WTC11 (cell line): ENCODE measurements at regions not wholly inside any gene's neighbourhood (a gene's known extent, or its start where the extent isn't known, plus 50 kb on each side); places are given as distances from the start of the nearest gene placed in this dataset.

Experiments
- ATAC-seq: fragments of 200-7000 bp; cut with Tn5 transposase; 2 replicates; pipeline ENCODE4 v1.10.0; 2021; ENCODE audit warnings: mild to moderate bottlenecking, moderate library complexity
- CTCF ChIA-PET: fragments of 300-600 bp; sonication (Branson Sonifier 250); formaldehyde crosslinking; loops from one replicate; lab custom pipeline; 2021; ENCODE audit warnings: antibody characterized with exemption; lab: Charles Lee
- POLR2A ChIA-PET: fragments of 350-600 bp; sonication (Branson Sonifier 250); formaldehyde crosslinking; loops from one replicate; lab custom pipeline; 2021; ENCODE audit warnings: antibody characterized with exemption; lab: Charles Lee
- DNase-seq: peaks from one replicate; pipeline ENCODE4 v3.0.0; 2021; ENCODE audit warnings: low spot score
- H3K27ac Mint-ChIP-seq: 2 replicates; pipeline ENCODE4 v1.8.0; 2021; ENCODE audit warnings: mixed read lengths
- H3K27me3 Mint-ChIP-seq: 2 replicates; pipeline ENCODE4 v1.8.0; 2021; ENCODE audit warnings: low read depth, mild to moderate bottlenecking, moderate library complexity, mixed read lengths
- H3K36me3 Mint-ChIP-seq: 2 replicates; pipeline ENCODE4 v1.8.0; 2021; ENCODE audit warnings: mixed read lengths
- H3K4me1 Mint-ChIP-seq: 2 replicates; pipeline ENCODE4 v1.8.0; 2022; ENCODE audit warnings: mixed read lengths
- H3K4me3 Mint-ChIP-seq: 2 replicates; pipeline ENCODE4 v1.8.0; 2021; ENCODE audit warnings: mild to moderate bottlenecking, moderate library complexity, mixed read lengths
- H3K9me3 Mint-ChIP-seq: 2 replicates; pipeline ENCODE4 v1.8.0; 2021; ENCODE audit warnings: mixed read lengths
- AR ChIP-seq: fragments of 250-450 bp; sonication (Bioruptor Pico); IDR thresholded peaks from 2 replicates; pipeline ENCODE4 v1.9.0; 2021; ENCODE audit warnings: mild to moderate bottlenecking
- ATF2 ChIP-seq: sonication (generic); formaldehyde crosslinking; IDR thresholded peaks from 2 replicates; pipeline ENCODE4 v1.8.1; 2022; ENCODE audit warnings: low read depth, missing genetic modification reagents, borderline replicate concordance
- CBFB ChIP-seq: sonication (generic); formaldehyde crosslinking; IDR thresholded peaks from 2 replicates; pipeline ENCODE4 v1.8.1; 2022; ENCODE audit warnings: mild to moderate bottlenecking, low read depth, missing genetic modification reagents
- CDX4 ChIP-seq: fragments of 250-450 bp; sonication (Bioruptor Pico); IDR thresholded peaks from 2 replicates; pipeline ENCODE4 v1.9.0; 2021; ENCODE audit warnings: moderate library complexity, mild to moderate bottlenecking, inconsistent platforms, borderline replicate concordance
- CTCF ChIP-seq: fragments of 200-600 bp; IDR thresholded peaks from 2 replicates; pipeline ENCODE4 v1.8.0; 2022; ENCODE audit warnings: antibody characterized with exemption
- ELF4 ChIP-seq: sonication (generic); formaldehyde crosslinking; IDR thresholded peaks from 2 replicates; pipeline ENCODE4 v1.8.1; 2022; ENCODE audit warnings: low read depth, mild to moderate bottlenecking, moderate library complexity, missing genetic modification reagents
- ERG ChIP-seq: fragments of 250-450 bp; sonication (Bioruptor Pico); IDR thresholded peaks from 2 replicates; pipeline ENCODE4 v1.8.0; 2021; ENCODE audit warnings: mild to moderate bottlenecking
- ESRRA ChIP-seq: sonication (generic); formaldehyde crosslinking; IDR thresholded peaks from 2 replicates; pipeline ENCODE4 v1.8.1; 2022; ENCODE audit warnings: mild to moderate bottlenecking, missing genetic modification reagents, borderline replicate concordance
- FOXP1 ChIP-seq: sonication (generic); formaldehyde crosslinking; IDR thresholded peaks from 2 replicates; pipeline ENCODE4 v1.8.0; 2022; ENCODE audit warnings: missing genetic modification reagents, mild to moderate bottlenecking, moderate library complexity, borderline replicate concordance
- GABPB1 ChIP-seq: sonication (generic); formaldehyde crosslinking; IDR thresholded peaks from 2 replicates; pipeline ENCODE4 v1.8.1; 2023; ENCODE audit warnings: mild to moderate bottlenecking, missing genetic modification reagents
- IRF1 ChIP-seq: sonication (generic); formaldehyde crosslinking; IDR thresholded peaks from 2 replicates; pipeline ENCODE4 v1.8.0; 2023; ENCODE audit warnings: missing genetic modification reagents
- MYBL2 ChIP-seq: sonication (generic); formaldehyde crosslinking; IDR thresholded peaks from 2 replicates; pipeline ENCODE4 v1.8.1; 2023; ENCODE audit warnings: mild to moderate bottlenecking, moderate library complexity, missing genetic modification reagents
- NFATC4 ChIP-seq: fragments of 250-450 bp; sonication (Bioruptor Pico); IDR thresholded peaks from 2 replicates; pipeline ENCODE4 v1.9.0; 2021; ENCODE audit warnings: mild to moderate bottlenecking
- NR2C2 ChIP-seq: sonication (generic); formaldehyde crosslinking; IDR thresholded peaks from 2 replicates; pipeline ENCODE4 v1.8.0; 2022; ENCODE audit warnings: mild to moderate bottlenecking, missing genetic modification reagents
- PRRX2 ChIP-seq: fragments of 250-450 bp; sonication (Bioruptor Pico); IDR thresholded peaks from 2 replicates; pipeline ENCODE4 v1.8.0; 2021; ENCODE audit warnings: mild to moderate bottlenecking
- RORB ChIP-seq: fragments of 250-450 bp; sonication (Bioruptor Pico); IDR thresholded peaks from 2 replicates; pipeline ENCODE4 v1.9.0; 2021; ENCODE audit warnings: mild to moderate bottlenecking
- ZNF138 ChIP-seq: sonication (generic); formaldehyde crosslinking; conservative IDR thresholded peaks from 2 replicates; pipeline ENCODE4 v1.8.1; 2022; ENCODE audit warnings: mild to moderate bottlenecking, moderate library complexity, missing genetic modification reagents
- ZNF263 ChIP-seq: sonication (generic); formaldehyde crosslinking; IDR thresholded peaks from 2 replicates; pipeline ENCODE4 v1.8.1; 2022; ENCODE audit warnings: low read depth, mild to moderate bottlenecking, moderate library complexity, missing genetic modification reagents
- ZNF317 ChIP-seq: sonication (generic); formaldehyde crosslinking; IDR thresholded peaks from 2 replicates; pipeline ENCODE4 v1.8.1; 2023; ENCODE audit warnings: low read depth, mild to moderate bottlenecking, moderate library complexity, missing genetic modification reagents, borderline replicate concordance

- peaks cover 5% of the 10 kb centered on the region; the same call in 1 of the 2 replicates for H3K36me3 Mint-ChIP-seq
- no peak for TF ChIP-seq NFATC4 (CRISPR knock-in tag)
- no peak for TF ChIP-seq GABPB1 (CRISPR knock-in tag)
- no peak for TF ChIP-seq ELF4 (CRISPR knock-in tag)
- TF ChIP-seq CBFB (CRISPR knock-in tag), result no peak
- CTCF ChIA-PET, result no interaction called here
- no peak for ATAC-seq
- no peak overlapping the region for H3K27ac Mint-ChIP-seq
- H3K4me1 Mint-ChIP-seq, result no peaks in the 10 kb centered on the region
- no peaks in the 10 kb centered on the region for H3K27me3 Mint-ChIP-seq
- no peak overlapping the region for H3K4me3 Mint-ChIP-seq
- no peak for DNase-seq
- POLR2A ChIA-PET, result no interaction called here
- H3K9me3 Mint-ChIP-seq, result peaks cover 31% of the 10 kb centered on the region
These were observed 144.3 kb upstream of the NREP start for GRCh38 chr5:111901296-111901695.

- ATAC-seq (no peak), DNase-seq (no peak)
- no peaks in the 10 kb centered on the region for H3K27me3 Mint-ChIP-seq
- ChIA-PET CTCF (no interaction called here), POLR2A (no interaction called here)
- H3K27ac Mint-ChIP-seq, result no peak overlapping the region
- H3K4me3 Mint-ChIP-seq, result no peak overlapping the region
- peaks cover 12% of the 10 kb centered on the region for H3K36me3 Mint-ChIP-seq
- peaks cover 38% of the 10 kb centered on the region for H3K9me3 Mint-ChIP-seq
- no peaks in the 10 kb centered on the region for H3K4me1 Mint-ChIP-seq
- TF ChIP-seq ZNF138 (CRISPR knock-in tag), result no peak
- no peak for TF ChIP-seq ZNF263 (CRISPR knock-in tag)
- no peak for TF ChIP-seq NR2C2 (CRISPR knock-in tag)
- no peak for TF ChIP-seq CTCF
- TF ChIP-seq RORB (CRISPR knock-in tag), result no peak
- TF ChIP-seq AR (CRISPR knock-in tag), result no peak
These were observed 136.0 kb upstream of the NREP start for GRCh38 chr5:111892949-111893348.

- TF ChIP-seq ERG (CRISPR knock-in tag), result no peak
- no peak for TF ChIP-seq ZNF317 (CRISPR knock-in tag)
- no peak for TF ChIP-seq NR2C2 (CRISPR knock-in tag)
- no peak for TF ChIP-seq RORB (CRISPR knock-in tag)
- TF ChIP-seq ESRRA, result no peak
- no peak for TF ChIP-seq FOXP1 (CRISPR knock-in tag)
- TF ChIP-seq PRRX2, result no peak
- TF ChIP-seq CBFB (CRISPR knock-in tag), result no peak
- TF ChIP-seq IRF1 (CRISPR knock-in tag), result no peak
- TF ChIP-seq MYBL2 (CRISPR knock-in tag), result no peak
- no peak for TF ChIP-seq ATF2 (CRISPR knock-in tag)
- no peak for TF ChIP-seq CDX4 (CRISPR knock-in tag)
- H3K9me3 Mint-ChIP-seq, result peaks cover 37% of the 10 kb centered on the region
- no peaks in the 10 kb centered on the region for H3K4me1 Mint-ChIP-seq
- no peaks in the 10 kb centered on the region for H3K27me3 Mint-ChIP-seq
- H3K27ac Mint-ChIP-seq, result no peak overlapping the region
- ATAC-seq, result no peak
- H3K36me3 Mint-ChIP-seq, result peaks cover 12% of the 10 kb centered on the region
- ChIA-PET CTCF (no interaction called here), POLR2A (no interaction called here)
- no peak overlapping the region for H3K4me3 Mint-ChIP-seq
- no peak for DNase-seq
These were observed 130.7 kb upstream of the NREP start for GRCh38 chr5:111887706-111888105.
